Tibial nerve (tissue), 4 donors: ENCODE measurements at regions not wholly inside any gene's neighbourhood (a gene's known extent, or its start where the extent isn't known, plus 50 kb on each side); places are given as distances from the start of the nearest gene placed in this dataset.

Source experiments
- DNase-seq, 2 donors: peaks; one replicate each; pipeline ENCODE4 v3.0.0-alpha.2; 2019; ENCODE audit warnings: low spot score in 2 of 2
- H3K27ac ChIP-seq, 4 donors: fragments of 200-600 bp; sonication (generic) in 3 of 4; one replicate each; pipeline ENCODE4 v1.5.1; 2017 to 2019; ENCODE audit warnings: mild to moderate bottlenecking in 1 of 4
- H3K27me3 ChIP-seq, 2 donors: fragments of 200-600 bp; sonication (generic) in 1 of 2; one replicate each; pipeline versions ENCODE4 v1.5.1 to v1.6.0; 2017 to 2019
- H3K36me3 ChIP-seq, 3 donors: fragments of 200-600 bp; sonication (generic); one replicate each; pipeline ENCODE4 v1.5.1; 2018 to 2019
- H3K4me1 ChIP-seq, 4 donors: fragments of 200-600 bp; sonication (generic) in 3 of 4; one replicate each; pipeline ENCODE4 v1.5.1; 2017 to 2019
- H3K4me3 ChIP-seq, 4 donors: fragments of 200-600 bp; sonication (generic) in 3 of 4; one replicate each; pipeline ENCODE4 v1.5.1; 2017 to 2019; ENCODE audit warnings: mild to moderate bottlenecking in 1 of 4, moderate library complexity in 1 of 4
- H3K9me3 ChIP-seq, 4 donors: fragments of 200-600 bp; sonication (generic) in 3 of 4; one replicate each; pipeline ENCODE4 v1.5.1; 2017 to 2019
- EP300 ChIP-seq, 2 donors: sonication (generic); formaldehyde crosslinking; IDR thresholded peaks; one replicate each; pipeline ENCODE4 v1.6.1; 2017; ENCODE audit warnings: antibody characterized with exemption in 2 of 2, mild to moderate bottlenecking in 1 of 2
- POLR2A ChIP-seq, 2 donors: fragments of 450-650 bp; IDR thresholded peaks; one replicate each; pipeline ENCODE4 v1.6.1; 2017; ENCODE audit warnings: antibody characterized with exemption in 2 of 2, mild to moderate bottlenecking in 2 of 2, moderate library complexity in 2 of 2
- WGBS, 2 donors: methylation state at CpG; one replicate each; pipeline ENCODE4 v1.1.5; 2018; 5-methylcytosine and 5-hydroxymethylcytosine counted together
- TF ChIP-seq, protein P1 (sequence below), 5 experiments: fragments of 200-600 bp in 3 of 5; fragments of 450-650 bp in 2 of 5; sonication (generic) in 3 of 5; IDR thresholded peaks; one replicate each; pipeline ENCODE4 v1.5.1; 2016 to 2019; ENCODE audit warnings: antibody characterized with exemption in 5 of 5, mild to moderate bottlenecking in 3 of 5, moderate library complexity in 2 of 5

DNA sequence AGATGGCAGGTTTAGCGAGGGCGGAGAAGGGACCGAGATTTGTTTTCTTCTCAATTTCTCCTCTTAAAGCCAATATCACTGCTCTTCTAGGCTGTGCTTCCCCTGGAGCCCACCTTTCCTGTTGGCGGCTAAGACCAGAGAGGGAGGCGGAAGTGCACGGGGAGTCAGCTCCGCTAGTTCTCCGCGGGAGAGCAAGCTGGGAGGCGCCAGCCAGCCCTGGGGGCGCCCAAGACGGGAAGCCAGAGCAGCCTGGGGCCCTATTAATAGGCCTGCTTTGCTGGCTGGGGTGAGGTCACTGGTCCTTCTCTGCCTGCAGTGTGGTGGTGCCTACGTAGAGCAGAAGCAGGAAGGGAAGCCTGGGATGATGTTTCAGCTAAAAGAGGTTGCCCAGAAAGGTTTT is 61.6 kb downstream of the LSM5 start:
- Histone ChIP-seq H3K36me3 (no peaks in the 10 kb centered on the region), H3K4me3 (no peak overlapping the region), H3K27me3 (peaks cover 0 to 50% of the 10 kb centered on the region in 2 donors), H3K9me3 (peaks cover 0 to 30% (median 0%) of the 10 kb centered on the region in 4 donors), H3K27ac (no peak overlapping the region), H3K4me1 (peaks cover 0 to 5% (median 0%) of the 10 kb centered on the region in 4 donors)
- TF ChIP-seq POLR2A (IDR thresholded peaks at IDR 0.05) (no peak), EP300 (IDR thresholded peaks at IDR 0.05) (no peak)
- TF ChIP-seq, protein P1, sequence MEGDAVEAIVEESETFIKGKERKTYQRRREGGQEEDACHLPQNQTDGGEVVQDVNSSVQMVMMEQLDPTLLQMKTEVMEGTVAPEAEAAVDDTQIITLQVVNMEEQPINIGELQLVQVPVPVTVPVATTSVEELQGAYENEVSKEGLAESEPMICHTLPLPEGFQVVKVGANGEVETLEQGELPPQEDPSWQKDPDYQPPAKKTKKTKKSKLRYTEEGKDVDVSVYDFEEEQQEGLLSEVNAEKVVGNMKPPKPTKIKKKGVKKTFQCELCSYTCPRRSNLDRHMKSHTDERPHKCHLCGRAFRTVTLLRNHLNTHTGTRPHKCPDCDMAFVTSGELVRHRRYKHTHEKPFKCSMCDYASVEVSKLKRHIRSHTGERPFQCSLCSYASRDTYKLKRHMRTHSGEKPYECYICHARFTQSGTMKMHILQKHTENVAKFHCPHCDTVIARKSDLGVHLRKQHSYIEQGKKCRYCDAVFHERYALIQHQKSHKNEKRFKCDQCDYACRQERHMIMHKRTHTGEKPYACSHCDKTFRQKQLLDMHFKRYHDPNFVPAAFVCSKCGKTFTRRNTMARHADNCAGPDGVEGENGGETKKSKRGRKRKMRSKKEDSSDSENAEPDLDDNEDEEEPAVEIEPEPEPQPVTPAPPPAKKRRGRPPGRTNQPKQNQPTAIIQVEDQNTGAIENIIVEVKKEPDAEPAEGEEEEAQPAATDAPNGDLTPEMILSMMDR (IDR thresholded peaks at IDR 0.05): no peak
- WGBS, 2 donors: 7 to 13% methylated on average over 13 of the region's 13 CpGs
- no peak for DNase-seq

DNA sequence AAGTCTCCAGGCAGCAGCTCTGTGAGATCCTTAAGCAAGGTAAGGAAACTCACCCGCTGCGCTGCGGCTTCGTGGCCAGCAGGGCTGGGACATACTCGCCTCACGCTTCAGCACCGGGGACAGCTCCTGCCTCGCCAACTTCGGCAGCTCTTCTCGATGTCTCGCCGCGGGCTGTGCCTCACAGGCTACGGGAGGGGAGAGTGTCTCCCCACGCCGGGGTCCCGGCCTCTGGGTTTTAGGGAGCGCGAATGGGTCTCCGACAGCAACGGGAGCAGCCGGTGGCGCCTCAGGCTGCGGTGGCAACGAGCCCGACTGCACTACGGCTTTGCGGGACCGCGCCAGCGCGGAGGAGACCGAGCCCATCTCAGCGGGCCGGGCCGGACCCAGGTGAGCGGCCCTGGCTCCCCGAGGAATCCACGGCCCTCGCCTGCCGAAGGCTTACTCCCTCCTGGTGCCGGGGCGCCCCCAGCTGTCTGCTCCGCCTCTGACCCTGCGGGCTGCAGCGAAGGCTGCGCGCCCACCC is 62.4 kb downstream of the LSM5 start:
- H3K36me3 ChIP-seq: no peaks in the 10 kb centered on the region
- peaks cover 0 to 30% (median 0%) of the 10 kb centered on the region in 4 donors for H3K9me3 ChIP-seq
- peaks cover 0 to 5% (median 0%) of the 10 kb centered on the region in 4 donors for H3K4me1 ChIP-seq
- 5 to 13% methylated on average over 16 to 30 of the region's 48 CpGs for WGBS, 2 donors
- DNase-seq: peak in 1 of 2 donors; percentile 28
- H3K27me3 ChIP-seq: peaks cover 0 to 50% of the 10 kb centered on the region in 2 donors
- no peak overlapping the region for H3K27ac ChIP-seq
- H3K4me3 ChIP-seq: no peak overlapping the region
- TF ChIP-seq POLR2A (IDR thresholded peaks at IDR 0.05) (no peak), EP300 (IDR thresholded peaks at IDR 0.05) (no peak)
- TF ChIP-seq, protein P1 (IDR thresholded peaks at IDR 0.05): peak in 1 of 5 experiments; percentile 14

DNA sequence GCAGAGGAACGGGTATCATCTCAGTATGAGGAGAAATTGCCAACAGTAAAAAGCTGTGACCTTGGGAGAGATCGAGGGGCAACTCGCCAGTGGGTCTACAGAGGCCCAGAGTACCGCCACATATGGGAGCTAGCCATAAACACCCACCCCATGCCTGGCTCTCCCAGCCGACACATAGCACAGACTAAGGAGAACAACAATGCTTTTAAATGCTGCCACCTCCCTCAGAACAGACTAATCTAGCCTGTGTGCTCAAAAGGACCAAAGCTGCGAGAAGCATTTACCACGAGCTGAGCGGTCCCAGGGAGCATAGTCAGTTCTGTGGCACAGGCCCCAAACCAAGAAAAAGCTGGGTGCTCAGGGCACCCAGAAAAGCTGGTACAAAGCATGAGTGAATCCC is 73.3 kb downstream of the LSM5 start:
- Histone ChIP-seq H3K4me3 (no peak overlapping the region), H3K4me1 (no peaks in the 10 kb centered on the region), H3K27ac (no peak overlapping the region), H3K9me3 (no peaks in the 10 kb centered on the region), H3K36me3 (no peaks in the 10 kb centered on the region), H3K27me3 (no peaks in the 10 kb centered on the region)
- WGBS, 2 donors: 71 to 72% methylated on average over 8 of the region's 8 CpGs
- no peak for TF ChIP-seq POLR2A (IDR thresholded peaks at IDR 0.05)
- no peak for DNase-seq

DNA sequence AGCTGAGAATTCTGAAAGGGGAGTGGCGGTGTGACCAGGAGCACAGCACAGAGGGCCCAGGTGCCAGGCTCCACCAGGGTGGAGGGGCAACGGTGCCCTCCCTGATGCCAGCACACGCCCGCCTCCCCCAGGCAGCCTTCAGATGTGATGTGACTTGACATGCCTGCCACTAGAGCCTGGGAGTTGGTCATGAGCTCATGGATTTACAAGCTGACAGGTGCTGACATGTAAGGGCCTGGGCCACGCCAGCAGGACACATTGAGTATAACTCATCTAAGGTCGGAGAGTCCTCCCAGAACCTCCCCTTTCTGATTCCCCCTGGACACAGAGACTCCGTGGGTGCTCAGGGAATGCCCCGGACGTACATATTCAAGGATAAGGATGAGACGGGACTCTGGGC is 74.2 kb downstream of the LSM5 start:
- H3K4me3 ChIP-seq: no peak overlapping the region
- no peaks in the 10 kb centered on the region for H3K9me3 ChIP-seq
- H3K36me3 ChIP-seq: no peaks in the 10 kb centered on the region
- WGBS, 2 donors: 79 to 85% methylated on average over 9 to 10 of the region's 10 CpGs
- no peak overlapping the region for H3K27ac ChIP-seq
- H3K27me3 ChIP-seq: no peaks in the 10 kb centered on the region
- TF ChIP-seq EP300 (IDR thresholded peaks at IDR 0.05): no peak
- TF ChIP-seq, protein P1 (IDR thresholded peaks at IDR 0.05): no peak
- TF ChIP-seq POLR2A (IDR thresholded peaks at IDR 0.05): no peak
- no peaks in the 10 kb centered on the region for H3K4me1 ChIP-seq
- no peak for DNase-seq

DNA sequence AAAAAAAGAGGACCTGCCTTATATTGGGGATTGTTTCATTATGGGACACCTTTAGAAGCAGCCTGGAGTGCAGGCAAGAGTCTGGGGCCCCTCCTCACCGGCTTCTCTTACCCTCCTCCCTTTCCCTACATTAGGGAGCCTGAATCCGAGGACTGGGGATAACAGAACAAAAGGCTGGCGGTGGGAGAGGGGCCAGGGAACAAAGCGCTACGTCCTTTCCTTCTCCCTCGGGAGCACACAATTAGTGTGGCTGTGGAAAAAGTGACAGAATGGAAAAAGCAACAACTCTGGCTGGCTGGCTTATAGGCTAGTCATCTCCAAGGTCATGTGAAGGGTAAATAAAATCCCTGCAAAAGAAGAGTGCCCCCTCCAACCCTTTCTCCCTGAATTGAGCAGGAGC is 74.7 kb downstream of the LSM5 start:
- Histone ChIP-seq H3K9me3 (no peaks in the 10 kb centered on the region), H3K27me3 (no peaks in the 10 kb centered on the region), H3K36me3 (no peaks in the 10 kb centered on the region), H3K4me3 (no peak overlapping the region), H3K4me1 (no peaks in the 10 kb centered on the region), H3K27ac (no peak overlapping the region)
- DNase-seq: no peak
- TF ChIP-seq EP300 (IDR thresholded peaks at IDR 0.05) (no peak), POLR2A (IDR thresholded peaks at IDR 0.05) (no peak)
- TF ChIP-seq, protein P1 (IDR thresholded peaks at IDR 0.05): no peak
- 37 to 44% methylated on average over 6 of the region's 6 CpGs for WGBS, 2 donors

DNA sequence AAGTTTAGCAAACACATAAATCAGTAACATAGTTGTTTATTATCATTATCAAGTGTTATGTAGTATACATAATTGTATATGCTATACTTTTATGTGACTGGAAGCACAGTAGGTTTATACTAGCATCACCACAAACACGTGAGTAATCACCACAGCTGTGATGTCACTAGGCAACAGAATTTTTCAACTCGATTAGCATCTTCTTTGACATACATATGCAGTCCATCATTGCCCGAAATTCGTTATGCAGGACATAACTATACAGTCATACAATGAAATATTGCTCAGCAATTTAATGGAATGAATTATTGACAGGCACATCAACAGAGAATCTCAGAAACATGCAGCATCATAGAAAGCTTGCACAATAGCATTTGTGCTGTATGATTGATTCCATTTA is 77.7 kb downstream of the LSM5 start:
- Histone ChIP-seq H3K27ac (no peak overlapping the region), H3K4me3 (no peak overlapping the region), H3K36me3 (no peaks in the 10 kb centered on the region), H3K9me3 (no peaks in the 10 kb centered on the region), H3K27me3 (no peaks in the 10 kb centered on the region), H3K4me1 (no peaks in the 10 kb centered on the region)
- no peak for DNase-seq
- 70 to 73% methylated on average over 4 of the region's 4 CpGs for WGBS, 2 donors
- TF ChIP-seq EP300 (IDR thresholded peaks at IDR 0.05): no peak
- TF ChIP-seq, protein P1 (IDR thresholded peaks at IDR 0.05): no peak
- no peak for TF ChIP-seq POLR2A (IDR thresholded peaks at IDR 0.05)
